Fibroblast of villous mesenchyme (primary cell): ENCODE measurements at regions not wholly inside any gene's neighbourhood (a gene's known extent, or its start where the extent isn't known, plus 50 kb on each side); places are given as distances from the start of the nearest gene placed in this dataset.
A peak's percentile ranks its signal among the peaks of the same experiment; 100 is the strongest.

Experiments used
- DNase-seq: peaks from one replicate; pipeline ENCODE4 v3.0.0-alpha.2; 2010; ENCODE audit warnings: low read depth
- H3K4me3 ChIP-seq: 2 replicates; pipeline ENCODE4 v1.5.1; 2011; ENCODE audit warnings: low read depth, mild to moderate bottlenecking, low read length
- TF ChIP-seq, protein P1 (sequence below): IDR thresholded peaks from 2 replicates; pipeline ENCODE4 v1.5.1; 2012; ENCODE audit warnings: low read depth, mild to moderate bottlenecking, low read length; ENCODE audit not compliant: insufficient read depth

DNA sequence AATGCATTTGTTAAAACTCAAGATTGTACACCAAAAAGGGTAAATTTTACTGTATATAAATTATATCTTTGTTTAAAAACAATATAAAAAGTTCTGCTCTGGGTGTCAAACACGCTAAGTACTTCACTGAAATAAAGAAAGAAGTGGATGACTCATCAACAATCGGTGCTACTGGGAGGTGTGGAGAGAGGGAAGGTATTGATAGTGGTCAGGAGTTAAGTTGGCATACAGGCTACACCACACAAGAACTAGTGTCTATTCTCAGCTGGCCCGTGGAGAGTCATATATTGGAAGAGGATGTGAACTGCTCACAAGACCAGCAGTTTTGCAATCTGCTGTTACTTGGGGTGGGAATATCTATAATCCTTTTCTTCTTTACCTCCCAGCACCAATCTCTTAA is 145.7 kb upstream of the TRPC7 start:
- no peak overlapping the region for H3K4me3 ChIP-seq
- TF ChIP-seq, protein P1, sequence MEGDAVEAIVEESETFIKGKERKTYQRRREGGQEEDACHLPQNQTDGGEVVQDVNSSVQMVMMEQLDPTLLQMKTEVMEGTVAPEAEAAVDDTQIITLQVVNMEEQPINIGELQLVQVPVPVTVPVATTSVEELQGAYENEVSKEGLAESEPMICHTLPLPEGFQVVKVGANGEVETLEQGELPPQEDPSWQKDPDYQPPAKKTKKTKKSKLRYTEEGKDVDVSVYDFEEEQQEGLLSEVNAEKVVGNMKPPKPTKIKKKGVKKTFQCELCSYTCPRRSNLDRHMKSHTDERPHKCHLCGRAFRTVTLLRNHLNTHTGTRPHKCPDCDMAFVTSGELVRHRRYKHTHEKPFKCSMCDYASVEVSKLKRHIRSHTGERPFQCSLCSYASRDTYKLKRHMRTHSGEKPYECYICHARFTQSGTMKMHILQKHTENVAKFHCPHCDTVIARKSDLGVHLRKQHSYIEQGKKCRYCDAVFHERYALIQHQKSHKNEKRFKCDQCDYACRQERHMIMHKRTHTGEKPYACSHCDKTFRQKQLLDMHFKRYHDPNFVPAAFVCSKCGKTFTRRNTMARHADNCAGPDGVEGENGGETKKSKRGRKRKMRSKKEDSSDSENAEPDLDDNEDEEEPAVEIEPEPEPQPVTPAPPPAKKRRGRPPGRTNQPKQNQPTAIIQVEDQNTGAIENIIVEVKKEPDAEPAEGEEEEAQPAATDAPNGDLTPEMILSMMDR = no peak
- peak; percentile 58 for DNase-seq

DNA sequence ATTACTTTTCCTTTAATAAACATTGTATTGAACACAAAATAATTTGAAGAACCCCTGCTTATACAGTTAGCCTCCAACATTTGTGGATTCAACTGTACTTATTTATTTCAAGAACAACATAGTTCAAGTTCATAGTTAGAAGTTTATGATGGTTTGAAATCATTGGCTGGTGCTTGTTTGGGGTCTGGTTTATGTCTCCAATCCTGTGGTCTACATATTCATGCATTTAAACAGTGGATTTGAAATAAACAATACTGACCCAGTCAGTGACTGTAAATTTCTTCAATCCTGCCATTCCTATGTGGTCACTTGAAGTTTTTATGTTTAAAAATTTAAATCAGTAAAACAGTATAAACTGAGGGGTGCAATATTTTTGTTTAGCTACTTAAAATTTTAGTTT is 145.1 kb upstream of the TRPC7 start:
- no peak overlapping the region for H3K4me3 ChIP-seq
- peak; percentile 76 for DNase-seq
- TF ChIP-seq, protein P1 = no peak

DNA sequence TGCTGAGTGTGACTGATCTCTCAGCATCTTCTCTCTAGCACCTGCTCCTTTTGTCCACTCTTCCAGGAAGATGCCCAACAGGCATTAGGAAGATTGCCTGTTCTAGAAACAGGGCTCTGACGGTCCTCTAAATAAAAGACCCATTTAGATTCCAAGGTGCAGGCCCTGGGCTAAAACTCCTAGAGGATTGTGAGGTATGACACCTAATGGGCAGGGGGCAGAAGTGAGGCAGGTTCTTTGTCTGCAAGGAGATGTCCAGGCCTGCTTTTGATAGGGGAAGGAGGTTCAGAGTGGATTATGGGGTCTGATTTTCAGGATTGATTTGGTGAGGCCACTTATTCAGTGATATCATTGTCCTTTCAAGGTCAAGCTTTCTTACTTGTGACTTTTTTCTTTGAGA is 140.8 kb upstream of the TRPC7 start:
- H3K4me3 ChIP-seq = no peak overlapping the region
- no peak for DNase-seq
- TF ChIP-seq, protein P1 = no peak

DNA sequence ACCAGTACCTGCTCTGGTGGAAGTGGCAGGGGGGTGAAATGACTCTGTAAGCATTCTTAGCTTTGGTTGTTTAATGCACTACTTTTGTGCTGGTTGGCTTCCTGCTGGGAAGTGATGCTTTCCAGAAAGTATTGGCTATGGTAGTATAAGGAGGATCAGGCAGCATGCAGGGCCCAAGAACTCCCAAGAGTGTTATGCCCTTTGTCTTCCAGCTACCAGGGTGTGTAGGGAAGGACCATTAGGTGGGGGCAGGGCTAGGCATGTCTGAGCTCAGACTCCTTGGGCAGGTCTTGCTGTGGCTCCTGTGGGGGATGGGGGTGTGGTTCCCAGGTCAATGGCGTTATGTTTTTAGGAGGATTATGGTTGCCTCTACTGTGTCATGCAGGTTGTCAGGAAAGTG is 135.8 kb upstream of the TRPC7 start:
- no peak for DNase-seq
- H3K4me3 ChIP-seq = no peak overlapping the region
- TF ChIP-seq, protein P1 = no peak

DNA sequence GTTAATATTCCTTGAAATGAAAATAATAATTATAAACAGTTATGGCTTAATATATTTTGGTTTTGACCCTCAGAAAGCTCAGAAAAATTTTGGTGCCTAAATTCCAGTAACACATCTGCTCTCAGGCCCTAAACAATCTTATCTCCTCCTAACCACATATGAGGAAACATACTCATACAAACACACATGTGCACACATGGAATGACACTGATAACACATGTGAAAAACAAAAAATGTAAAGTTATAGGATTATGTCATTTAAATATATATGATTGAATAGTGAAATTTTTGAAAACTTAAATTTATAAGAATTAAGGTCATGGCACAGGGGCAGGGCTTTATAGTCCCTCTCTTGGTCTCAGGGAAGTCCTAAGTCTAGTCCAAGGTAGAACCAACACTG is 127.2 kb upstream of the TRPC7 start:
- no peak for DNase-seq
- no peak overlapping the region for H3K4me3 ChIP-seq
- TF ChIP-seq, protein P1 = no peak

DNA sequence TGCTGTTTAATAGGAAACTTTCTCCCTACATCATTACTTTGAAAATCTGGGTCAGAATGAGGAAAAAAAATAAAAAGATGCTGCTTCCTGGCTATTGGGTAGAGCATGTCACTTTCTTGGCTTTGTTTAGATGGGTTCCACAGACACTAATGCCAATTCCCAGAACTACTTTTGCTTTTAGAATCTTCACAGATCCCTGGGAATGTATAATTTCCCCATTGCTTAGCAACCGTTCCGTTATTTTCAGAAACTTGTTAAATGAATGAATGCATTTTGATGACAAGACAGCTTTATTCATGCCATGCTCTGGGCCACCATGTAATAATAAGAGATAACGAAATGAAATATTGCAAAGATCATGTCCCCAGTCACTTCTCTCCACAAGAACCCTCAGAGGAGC is 126.5 kb upstream of the TRPC7 start:
- TF ChIP-seq, protein P1 = no peak
- H3K4me3 ChIP-seq = no peak overlapping the region
- no peak for DNase-seq

DNA sequence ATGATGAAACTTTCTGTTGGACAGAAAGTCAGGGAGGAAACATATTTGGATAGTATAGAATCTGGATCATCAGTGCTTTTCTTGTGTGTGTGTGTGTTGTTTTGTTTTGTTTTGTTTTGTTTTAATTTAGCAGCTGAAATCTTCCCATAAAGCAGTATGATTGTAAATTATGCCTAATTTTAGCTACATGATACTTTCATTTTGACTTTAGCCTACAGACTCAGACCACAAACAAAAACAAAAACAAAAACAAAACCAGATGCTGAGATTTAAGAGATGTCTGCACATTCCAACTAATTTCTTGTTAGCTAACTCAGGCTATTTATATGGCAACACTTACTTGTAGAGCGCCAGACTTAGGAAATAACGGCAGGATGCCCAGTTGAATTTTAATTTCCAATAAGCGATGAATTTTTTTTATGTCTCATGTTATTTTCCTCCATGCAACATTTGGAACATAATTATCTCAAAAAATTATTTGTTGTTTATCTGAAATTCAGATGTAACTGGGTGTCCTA is 119.5 kb upstream of the TRPC7 start:
- peak; percentile 23 for DNase-seq

More for the DNA sequence above, 119.5 kb upstream of the TRPC7 start:
- TF ChIP-seq, protein P1 = no peak
- no peak overlapping the region for H3K4me3 ChIP-seq
